B cell (primary cell): ENCODE measurements at regions not wholly inside any gene's neighbourhood (a gene's known extent, or its start where the extent isn't known, plus 50 kb on each side); places are given as distances from the start of the nearest gene placed in this dataset.

Experiments used
- EZH2 ChIP-seq: IDR thresholded peaks from 2 replicates; pipeline ENCODE4 v1.6.1; 2012; ENCODE audit warnings: borderline replicate concordance, low read depth, mild to moderate bottlenecking, moderate library complexity, low read length; ENCODE audit not compliant: insufficient read depth, poor library complexity, severe bottlenecking
- TF ChIP-seq, protein P1 (sequence below): fragments of 200-600 bp; IDR thresholded peaks from one replicate; pipeline ENCODE4 v1.8.0; 2022; ENCODE audit warnings: antibody characterized with exemption, mild to moderate bottlenecking

DNA sequence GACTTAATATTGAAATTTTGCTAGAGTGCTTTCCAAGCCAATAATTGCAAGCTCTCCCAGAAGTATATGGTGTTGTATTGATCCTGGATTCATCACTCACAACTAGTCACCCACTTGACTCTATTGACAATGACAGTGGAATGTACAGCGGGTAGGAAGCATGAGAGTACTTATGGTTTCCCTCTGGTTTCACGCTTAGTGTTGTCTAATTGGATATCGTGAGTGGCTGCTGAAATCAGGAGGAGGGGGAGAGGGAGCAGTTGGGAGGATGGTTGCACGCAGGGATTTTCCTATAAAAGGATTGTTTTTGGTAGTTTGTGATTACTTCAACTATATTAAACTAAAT, 1819.5 kb upstream of the TENM3 start:
- TF ChIP-seq, protein P1, sequence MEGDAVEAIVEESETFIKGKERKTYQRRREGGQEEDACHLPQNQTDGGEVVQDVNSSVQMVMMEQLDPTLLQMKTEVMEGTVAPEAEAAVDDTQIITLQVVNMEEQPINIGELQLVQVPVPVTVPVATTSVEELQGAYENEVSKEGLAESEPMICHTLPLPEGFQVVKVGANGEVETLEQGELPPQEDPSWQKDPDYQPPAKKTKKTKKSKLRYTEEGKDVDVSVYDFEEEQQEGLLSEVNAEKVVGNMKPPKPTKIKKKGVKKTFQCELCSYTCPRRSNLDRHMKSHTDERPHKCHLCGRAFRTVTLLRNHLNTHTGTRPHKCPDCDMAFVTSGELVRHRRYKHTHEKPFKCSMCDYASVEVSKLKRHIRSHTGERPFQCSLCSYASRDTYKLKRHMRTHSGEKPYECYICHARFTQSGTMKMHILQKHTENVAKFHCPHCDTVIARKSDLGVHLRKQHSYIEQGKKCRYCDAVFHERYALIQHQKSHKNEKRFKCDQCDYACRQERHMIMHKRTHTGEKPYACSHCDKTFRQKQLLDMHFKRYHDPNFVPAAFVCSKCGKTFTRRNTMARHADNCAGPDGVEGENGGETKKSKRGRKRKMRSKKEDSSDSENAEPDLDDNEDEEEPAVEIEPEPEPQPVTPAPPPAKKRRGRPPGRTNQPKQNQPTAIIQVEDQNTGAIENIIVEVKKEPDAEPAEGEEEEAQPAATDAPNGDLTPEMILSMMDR: no peak
- TF ChIP-seq EZH2: no peak
